NT2/D1 (cell line): ENCODE measurements at regions not wholly inside any gene's neighbourhood (a gene's known extent, or its start where the extent isn't known, plus 50 kb on each side); places are given as distances from the start of the nearest gene placed in this dataset.
A peak's percentile ranks its signal among the peaks of the same experiment; 100 is the strongest.

Experiments
- DNase-seq: peaks from one replicate; pipeline ENCODE4 v3.0.0-alpha.2; 2011; ENCODE audit warnings: low read depth, low spot score
- H3K27me3 ChIP-seq: 2 replicates; pipeline ENCODE4 v1.6.0; 2011; ENCODE audit warnings: mild to moderate bottlenecking; ENCODE audit not compliant: insufficient read length, insufficient read depth
- H3K36me3 ChIP-seq: 2 replicates; pipeline ENCODE4 v1.6.1; 2011; ENCODE audit warnings: mild to moderate bottlenecking, low read length, mixed read lengths; ENCODE audit not compliant: insufficient read depth, insufficient read length
- H3K4me1 ChIP-seq: 2 replicates; pipeline ENCODE4 v1.5.1; 2011; ENCODE audit not compliant: insufficient read depth, insufficient read length
- H3K4me3 ChIP-seq: 2 replicates; pipeline ENCODE4 v1.5.1; 2011; ENCODE audit warnings: low read depth; ENCODE audit not compliant: insufficient read length
- H3K9ac ChIP-seq: 2 replicates; pipeline ENCODE4 v1.6.0; 2011; ENCODE audit warnings: low read depth; ENCODE audit not compliant: insufficient read length
- H3K9me3 ChIP-seq: 2 replicates; pipeline ENCODE4 v1.5.1; 2011; ENCODE audit warnings: mild to moderate bottlenecking, low read length; ENCODE audit not compliant: insufficient read depth
- SUZ12 ChIP-seq: IDR thresholded peaks from 2 replicates; pipeline ENCODE4 v1.6.1; 2011; ENCODE audit not compliant: insufficient read length, insufficient read depth; ENCODE audit errors: extremely low read depth
- YY1 ChIP-seq: IDR thresholded peaks from 2 replicates; pipeline ENCODE4 v1.6.1; 2011; ENCODE audit not compliant: insufficient read length, insufficient read depth
- ZNF274 ChIP-seq: IDR thresholded peaks from 2 replicates; pipeline ENCODE4 v1.6.1; 2011; ENCODE audit warnings: mild to moderate bottlenecking, low read depth, low read length

DNA sequence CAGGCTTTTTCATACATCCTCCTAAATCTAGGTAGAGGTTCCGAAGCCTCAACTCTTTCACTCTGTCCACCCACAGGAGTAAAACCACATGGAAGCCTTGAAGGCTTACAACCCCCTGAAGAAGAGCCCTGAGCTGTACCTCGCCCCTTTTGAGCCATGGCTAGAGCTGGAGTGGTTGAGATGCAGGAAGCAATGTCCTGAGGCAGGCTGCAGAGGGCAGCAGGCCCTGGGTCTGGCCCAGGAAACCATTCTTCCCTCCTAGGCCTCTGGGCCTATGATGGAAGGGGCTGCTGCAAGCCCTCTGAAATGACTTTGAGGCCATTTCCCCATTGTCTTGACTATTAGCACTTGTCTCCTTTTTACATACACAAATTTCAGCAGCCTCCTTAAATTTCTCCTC is 1503.0 kb downstream of the KCNT2 start:
- H3K4me3 ChIP-seq, result no peak overlapping the region
- no peak for TF ChIP-seq ZNF274
- TF ChIP-seq SUZ12, result no peak
- peaks cover 11% of the 10 kb centered on the region; the same call in 1 of the 2 replicates for H3K9me3 ChIP-seq

GRCh38 chr1:195097316-195097715 is 1510.9 kb downstream of the KCNT2 start:
- H3K4me3 ChIP-seq, result no peak overlapping the region
- H3K4me1 ChIP-seq, result no peaks in the 10 kb centered on the region
- no peak for DNase-seq
- no peaks in the 10 kb centered on the region for H3K36me3 ChIP-seq
- no peak for TF ChIP-seq YY1
- TF ChIP-seq ZNF274, result no peak
- TF ChIP-seq SUZ12, result no peak
- H3K9me3 ChIP-seq, result no peaks in the 10 kb centered on the region
- no peaks in the 10 kb centered on the region for H3K27me3 ChIP-seq
- no peak overlapping the region for H3K9ac ChIP-seq

More for the DNA sequence above, 1503.0 kb downstream of the KCNT2 start:
- Histone ChIP-seq H3K27me3 (no peaks in the 10 kb centered on the region), H3K4me1 (no peaks in the 10 kb centered on the region), H3K9ac (no peak overlapping the region), H3K36me3 (no peaks in the 10 kb centered on the region)
- peak; percentile 11 for DNase-seq

- no peaks in the 10 kb centered on the region for H3K27me3 ChIP-seq
- no peak for DNase-seq
Observed at GRCh38 chr1:195096051-195096521, 1512.2 kb downstream of the KCNT2 start.

DNA sequence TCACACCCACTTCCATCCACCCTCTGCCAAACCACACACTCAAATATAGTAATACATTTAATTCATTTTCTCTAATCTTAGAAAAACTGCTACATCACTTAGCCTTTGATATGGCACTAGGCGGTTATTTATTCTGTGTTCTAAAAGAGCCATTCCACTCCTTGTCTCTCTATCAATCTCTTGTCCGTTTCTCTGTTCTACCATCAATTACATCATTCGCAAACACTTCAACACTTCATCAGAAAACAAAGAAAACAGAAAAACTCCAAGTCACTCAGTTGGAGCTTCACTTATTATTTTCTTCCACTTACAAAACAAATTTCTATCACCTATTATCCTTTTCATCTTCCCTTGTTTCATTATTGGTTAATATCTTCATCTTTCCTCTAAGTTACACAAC is 1523.0 kb downstream of the KCNT2 start:
- no peak for DNase-seq
- Histone ChIP-seq H3K9me3 (no peaks in the 10 kb centered on the region), H3K4me3 (no peak overlapping the region), H3K36me3 (no peaks in the 10 kb centered on the region), H3K27me3 (no peaks in the 10 kb centered on the region), H3K4me1 (no peaks in the 10 kb centered on the region), H3K9ac (no peak overlapping the region)
- TF ChIP-seq ZNF274 (no peak), YY1 (no peak), SUZ12 (no peak)

More at GRCh38 chr1:195096051-195096521, 1512.2 kb downstream of the KCNT2 start:
- TF ChIP-seq YY1 (no peak), SUZ12 (no peak), ZNF274 (no peak)
- H3K4me1 ChIP-seq, result no peaks in the 10 kb centered on the region
- no peak overlapping the region for H3K9ac ChIP-seq
- no peak overlapping the region for H3K4me3 ChIP-seq
- no peaks in the 10 kb centered on the region for H3K9me3 ChIP-seq
- H3K36me3 ChIP-seq, result no peaks in the 10 kb centered on the region

DNA sequence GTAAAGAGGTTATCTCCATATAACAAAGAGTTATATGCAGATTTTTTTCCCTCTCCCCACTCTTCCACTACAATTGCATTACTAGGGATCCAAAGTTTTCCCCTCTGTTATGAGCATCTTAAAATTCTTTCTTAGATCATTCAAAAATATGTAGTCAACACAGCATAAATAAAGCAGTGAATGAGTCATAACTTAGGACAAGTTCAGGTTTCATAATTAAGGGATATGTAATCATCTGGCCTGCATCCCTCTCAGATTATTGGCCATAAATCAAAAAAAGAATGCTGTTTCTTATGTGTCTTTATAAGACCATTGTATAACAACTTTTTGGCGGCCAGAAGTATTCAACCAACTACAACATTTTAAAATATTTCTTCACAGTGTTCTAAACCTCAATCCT is 1526.1 kb downstream of the KCNT2 start:
- Histone ChIP-seq H3K9me3 (no peaks in the 10 kb centered on the region), H3K27me3 (no peaks in the 10 kb centered on the region), H3K9ac (no peak overlapping the region), H3K4me1 (no peaks in the 10 kb centered on the region), H3K4me3 (no peak overlapping the region), H3K36me3 (no peaks in the 10 kb centered on the region)
- no peak for DNase-seq
- no peak for TF ChIP-seq SUZ12
- TF ChIP-seq ZNF274, result no peak
- TF ChIP-seq YY1, result no peak

DNA sequence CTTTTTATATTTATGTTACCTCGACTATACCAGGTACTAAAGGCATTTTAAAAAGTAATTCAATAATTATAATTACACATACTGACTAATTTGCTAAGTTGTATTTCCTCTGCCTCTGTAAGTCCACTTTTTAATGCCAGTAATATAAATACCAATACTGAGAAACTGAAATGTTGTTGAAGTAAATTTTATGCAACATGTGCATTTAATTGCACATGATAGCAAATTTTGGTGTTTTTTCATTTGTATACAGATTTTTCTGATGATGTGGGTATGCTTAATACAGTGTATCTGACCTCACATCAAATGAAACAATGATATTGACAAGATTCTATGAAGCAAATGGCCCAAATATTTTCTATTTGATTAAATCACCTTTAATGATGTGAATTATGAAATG is 1531.6 kb downstream of the KCNT2 start:
- Histone ChIP-seq H3K4me1 (no peaks in the 10 kb centered on the region), H3K9ac (no peak overlapping the region)
- DNase-seq, result no peak

DNA sequence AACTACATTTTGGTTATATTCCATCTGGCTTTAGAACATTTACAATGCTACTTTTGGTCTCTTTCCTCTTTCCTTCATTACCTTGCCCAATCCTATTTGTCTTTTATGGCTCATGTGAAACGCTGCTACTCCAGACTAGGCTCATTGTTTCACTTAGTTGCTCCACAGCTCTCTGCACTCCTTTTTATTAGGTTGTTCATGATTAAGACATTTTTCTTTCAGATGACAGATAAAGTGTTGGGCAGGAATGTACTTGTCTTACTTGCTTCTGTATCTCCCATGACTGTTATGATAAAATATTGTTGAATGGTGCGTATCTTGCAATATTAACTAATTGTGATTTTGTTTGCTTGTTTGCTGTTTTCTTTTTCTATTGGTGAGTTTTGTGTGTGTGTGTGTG is 1532.3 kb downstream of the KCNT2 start:
- no peak for DNase-seq
- no peak for TF ChIP-seq ZNF274
- TF ChIP-seq YY1, result no peak
- no peak for TF ChIP-seq SUZ12
- H3K9me3 ChIP-seq, result no peaks in the 10 kb centered on the region
- H3K27me3 ChIP-seq, result no peaks in the 10 kb centered on the region
- no peaks in the 10 kb centered on the region for H3K4me1 ChIP-seq
- no peak overlapping the region for H3K4me3 ChIP-seq
- H3K36me3 ChIP-seq, result no peaks in the 10 kb centered on the region
- no peak overlapping the region for H3K9ac ChIP-seq

More for the DNA sequence above, 1531.6 kb downstream of the KCNT2 start:
- Histone ChIP-seq H3K9me3 (no peaks in the 10 kb centered on the region), H3K27me3 (no peaks in the 10 kb centered on the region), H3K36me3 (no peaks in the 10 kb centered on the region), H3K4me3 (no peak overlapping the region)
- no peak for TF ChIP-seq SUZ12
- TF ChIP-seq ZNF274, result no peak
- TF ChIP-seq YY1, result no peak
